ENCODE measurements at regions not wholly inside any gene's neighbourhood (a gene's known extent, or its start where the extent isn't known, plus 50 kb on each side); places are given as distances from the start of the nearest gene placed in this dataset.

DNA sequence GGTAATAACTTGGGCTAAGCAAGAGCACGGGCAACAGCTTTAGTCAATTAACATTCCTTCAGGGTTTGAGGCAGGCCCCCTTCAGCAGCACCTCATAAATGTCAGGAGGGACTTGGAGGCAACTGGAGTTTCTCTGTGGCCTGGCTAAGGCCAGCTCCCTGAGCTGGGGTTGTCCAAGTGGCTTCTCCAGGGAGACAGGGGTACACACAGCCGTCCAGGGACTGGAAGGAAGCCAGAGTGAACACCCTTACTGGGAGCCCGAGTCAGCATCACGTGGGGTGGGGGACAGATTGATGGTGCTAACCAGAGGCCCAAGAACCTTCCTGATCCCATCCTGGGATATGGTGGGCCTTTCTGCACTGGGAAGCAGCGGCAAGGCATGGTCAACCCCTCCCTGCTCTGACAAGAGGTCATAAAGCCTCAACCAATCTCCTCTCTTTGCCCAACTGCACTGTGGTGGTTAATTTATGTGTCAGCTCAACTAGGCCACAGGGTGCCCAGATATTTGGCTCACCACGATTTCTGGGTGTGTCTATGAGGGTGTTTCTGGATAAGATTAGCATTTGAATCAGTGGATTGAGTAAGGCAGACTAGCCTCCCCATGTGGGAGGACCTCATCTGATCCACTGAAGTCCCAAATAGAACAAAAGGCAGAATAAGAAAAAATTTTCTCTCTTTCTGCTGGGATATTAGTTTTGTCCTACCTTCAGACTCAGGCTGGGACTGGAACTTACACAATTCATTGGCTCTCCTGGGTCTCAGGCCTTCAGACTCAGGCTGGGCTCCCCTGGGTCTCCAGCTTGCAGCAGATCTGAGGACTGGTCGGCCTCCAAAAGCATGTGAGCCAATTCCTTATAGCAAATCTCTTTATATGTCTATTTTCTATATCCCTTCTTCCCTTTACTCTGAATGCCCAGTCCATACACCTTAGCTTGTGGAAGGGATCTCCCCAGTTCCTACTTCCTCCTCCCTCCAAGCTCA is 127.2 kb upstream of the LARP1 start:
- TF ChIP-seq, protein P1, sequence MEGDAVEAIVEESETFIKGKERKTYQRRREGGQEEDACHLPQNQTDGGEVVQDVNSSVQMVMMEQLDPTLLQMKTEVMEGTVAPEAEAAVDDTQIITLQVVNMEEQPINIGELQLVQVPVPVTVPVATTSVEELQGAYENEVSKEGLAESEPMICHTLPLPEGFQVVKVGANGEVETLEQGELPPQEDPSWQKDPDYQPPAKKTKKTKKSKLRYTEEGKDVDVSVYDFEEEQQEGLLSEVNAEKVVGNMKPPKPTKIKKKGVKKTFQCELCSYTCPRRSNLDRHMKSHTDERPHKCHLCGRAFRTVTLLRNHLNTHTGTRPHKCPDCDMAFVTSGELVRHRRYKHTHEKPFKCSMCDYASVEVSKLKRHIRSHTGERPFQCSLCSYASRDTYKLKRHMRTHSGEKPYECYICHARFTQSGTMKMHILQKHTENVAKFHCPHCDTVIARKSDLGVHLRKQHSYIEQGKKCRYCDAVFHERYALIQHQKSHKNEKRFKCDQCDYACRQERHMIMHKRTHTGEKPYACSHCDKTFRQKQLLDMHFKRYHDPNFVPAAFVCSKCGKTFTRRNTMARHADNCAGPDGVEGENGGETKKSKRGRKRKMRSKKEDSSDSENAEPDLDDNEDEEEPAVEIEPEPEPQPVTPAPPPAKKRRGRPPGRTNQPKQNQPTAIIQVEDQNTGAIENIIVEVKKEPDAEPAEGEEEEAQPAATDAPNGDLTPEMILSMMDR (IDR thresholded peaks at IDR 0.05; ENCODE audit: low read depth, low read length), result no peak
- TF ChIP-seq EZH2phosphoT487 (IDR thresholded peaks at IDR 0.05; ENCODE audit: low read depth), result no peak

Measured in OCI-LY3 (cell line).